ENCODE measurements at regions not wholly inside any gene's neighbourhood (a gene's known extent, or its start where the extent isn't known, plus 50 kb on each side); places are given as distances from the start of the nearest gene placed in this dataset.

DNA sequence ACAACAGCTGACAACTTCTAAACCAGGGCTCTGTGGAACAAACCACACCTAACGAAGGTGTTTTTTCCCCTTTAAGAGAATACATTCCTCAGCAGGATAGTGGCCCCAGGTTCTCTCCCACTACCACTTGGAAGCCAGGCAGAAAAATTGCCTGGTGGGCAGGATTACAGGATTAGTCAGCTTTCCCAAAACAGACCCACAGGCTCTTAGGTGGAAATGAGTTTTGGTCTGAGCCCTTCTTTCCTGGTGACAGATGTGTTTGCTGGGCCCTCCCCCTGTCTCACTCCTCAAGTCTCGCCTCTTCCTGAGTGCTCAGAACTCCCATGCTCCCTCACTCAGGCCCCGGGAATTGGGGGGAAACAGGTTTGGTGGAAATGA lies 139.4 kb upstream of the HAAO start:
- TF ChIP-seq, protein P1, sequence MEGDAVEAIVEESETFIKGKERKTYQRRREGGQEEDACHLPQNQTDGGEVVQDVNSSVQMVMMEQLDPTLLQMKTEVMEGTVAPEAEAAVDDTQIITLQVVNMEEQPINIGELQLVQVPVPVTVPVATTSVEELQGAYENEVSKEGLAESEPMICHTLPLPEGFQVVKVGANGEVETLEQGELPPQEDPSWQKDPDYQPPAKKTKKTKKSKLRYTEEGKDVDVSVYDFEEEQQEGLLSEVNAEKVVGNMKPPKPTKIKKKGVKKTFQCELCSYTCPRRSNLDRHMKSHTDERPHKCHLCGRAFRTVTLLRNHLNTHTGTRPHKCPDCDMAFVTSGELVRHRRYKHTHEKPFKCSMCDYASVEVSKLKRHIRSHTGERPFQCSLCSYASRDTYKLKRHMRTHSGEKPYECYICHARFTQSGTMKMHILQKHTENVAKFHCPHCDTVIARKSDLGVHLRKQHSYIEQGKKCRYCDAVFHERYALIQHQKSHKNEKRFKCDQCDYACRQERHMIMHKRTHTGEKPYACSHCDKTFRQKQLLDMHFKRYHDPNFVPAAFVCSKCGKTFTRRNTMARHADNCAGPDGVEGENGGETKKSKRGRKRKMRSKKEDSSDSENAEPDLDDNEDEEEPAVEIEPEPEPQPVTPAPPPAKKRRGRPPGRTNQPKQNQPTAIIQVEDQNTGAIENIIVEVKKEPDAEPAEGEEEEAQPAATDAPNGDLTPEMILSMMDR (conservative IDR thresholded peaks at IDR 0.05) = no peak
- no peak for TF ChIP-seq ZFX (IDR thresholded peaks at IDR 0.05)
